HL-60 (cell line): ENCODE measurements at regions not wholly inside any gene's neighbourhood (a gene's known extent, or its start where the extent isn't known, plus 50 kb on each side); places are given as distances from the start of the nearest gene placed in this dataset.

ENCODE experiments used
- DNase-seq, 2 experiments: peaks; one replicate each; pipeline ENCODE4 v3.0.0-alpha.2; 2010 to 2020; ENCODE audit warnings: low read depth in 1 of 2, low spot score in 1 of 2
- H3K27ac ChIP-seq: fragments of 250-450 bp; sonication (Bioruptor Pico); replicated peaks from 2 replicates; pipeline ENCODE4 v1.5.1; 2020; ENCODE audit warnings: mild to moderate bottlenecking, moderate library complexity
- H3K27me3 ChIP-seq: fragments of 250-450 bp; sonication (Bioruptor Pico); 2 replicates; pipeline ENCODE4 v1.5.1; 2021; ENCODE audit warnings: mild to moderate bottlenecking, moderate library complexity; ENCODE audit not compliant: insufficient read depth, poor library complexity, severe bottlenecking
- H3K4me3 ChIP-seq: replicated peaks from 2 replicates; pipeline ENCODE4 v1.5.1; 2011; ENCODE audit warnings: mild to moderate bottlenecking, control low read depth, low read length; ENCODE audit not compliant: insufficient read depth
- CTCF ChIP-seq: IDR thresholded peaks from one replicate; pipeline ENCODE4 v1.5.1; 2011; ENCODE audit warnings: low read length, control low read depth, inconsistent platforms; ENCODE audit not compliant: insufficient read depth
- GABPA ChIP-seq: IDR thresholded peaks from 2 replicates; pipeline ENCODE4 v1.6.1; 2012; ENCODE audit warnings: low read depth
- POLR2AphosphoS5 ChIP-seq: IDR thresholded peaks from 2 replicates; pipeline ENCODE4 v1.6.1; 2012; ENCODE audit warnings: low read depth
- REST ChIP-seq: IDR thresholded peaks from 2 replicates; pipeline ENCODE4 v1.6.1; 2012; ENCODE audit warnings: low read depth; ENCODE audit not compliant: insufficient replicate concordance
- SPI1 ChIP-seq: IDR thresholded peaks from 2 replicates; pipeline ENCODE4 v1.6.1; 2012; ENCODE audit warnings: low read depth, mild to moderate bottlenecking, borderline replicate concordance

DNA sequence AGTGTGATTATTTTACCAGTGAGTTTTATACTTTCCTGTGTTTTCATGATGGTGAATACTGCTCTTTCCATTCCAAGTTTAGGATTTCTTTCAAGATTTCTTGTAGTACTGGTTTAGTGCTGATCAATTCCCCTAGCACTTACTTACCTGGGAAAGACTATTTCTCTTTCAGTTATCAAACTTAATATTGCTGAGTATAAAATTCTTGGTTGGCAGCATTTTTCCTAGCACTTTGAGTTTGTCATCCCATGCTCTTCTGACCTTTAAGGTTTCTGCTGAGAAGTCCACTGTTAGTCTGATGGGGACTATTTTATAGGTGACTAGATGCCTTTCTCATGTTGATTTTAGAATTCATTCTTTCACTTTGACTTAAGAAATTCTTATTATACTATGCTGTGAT lies 842.8 kb upstream of the CITED2 start:
- no peak for DNase-seq
- no peak for TF ChIP-seq GABPA
- TF ChIP-seq CTCF = no peak
- no peak for TF ChIP-seq REST
- no peak for TF ChIP-seq SPI1
- TF ChIP-seq POLR2AphosphoS5 = no peak
- no peak overlapping the region for H3K4me3 ChIP-seq
- no peaks in the 10 kb centered on the region for H3K27me3 ChIP-seq
- no peak overlapping the region for H3K27ac ChIP-seq

DNA sequence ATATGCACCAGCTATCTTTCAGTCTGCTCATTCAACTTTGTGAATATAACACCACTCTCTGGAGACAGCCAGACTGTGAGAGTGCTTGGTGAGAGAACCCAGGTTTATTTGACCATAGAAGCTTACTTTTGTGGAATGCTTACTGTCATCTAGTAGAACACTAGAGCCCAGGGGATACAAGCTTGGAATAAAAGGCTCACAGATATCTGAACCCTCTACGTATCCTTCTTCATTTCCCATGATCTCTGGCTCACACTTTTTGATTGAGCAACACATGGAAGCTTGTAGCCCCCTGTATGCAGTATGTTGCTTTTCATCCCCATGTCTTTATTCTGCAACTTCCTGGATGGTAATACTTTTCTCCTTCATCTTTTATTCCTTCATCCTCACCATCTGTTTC lies 835.3 kb upstream of the CITED2 start:
- TF ChIP-seq GABPA (no peak), SPI1 (no peak), REST (no peak)
- no peak overlapping the region for H3K27ac ChIP-seq

DNA sequence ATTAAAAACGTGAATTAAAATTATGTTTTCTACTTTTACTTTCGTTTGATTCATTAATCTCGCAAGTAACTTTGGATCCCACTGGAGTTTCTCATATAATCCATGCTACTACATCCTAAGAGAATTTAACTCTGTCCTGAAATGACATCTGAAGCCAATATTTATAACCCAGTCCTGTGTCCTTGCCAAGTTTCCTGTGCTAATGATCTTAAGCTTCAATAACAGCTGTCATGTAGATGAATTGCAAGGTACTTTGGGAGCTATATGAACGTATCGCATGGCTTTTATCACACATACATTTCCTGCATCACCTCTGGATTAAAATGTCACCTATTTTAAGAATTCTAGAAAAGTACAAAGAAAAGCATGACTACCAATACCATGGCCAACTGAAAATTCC lies 833.8 kb upstream of the CITED2 start:
- TF ChIP-seq CTCF (no peak), SPI1 (no peak), GABPA (no peak), REST (no peak)
- Histone ChIP-seq H3K4me3 (no peak overlapping the region), H3K27me3 (no peaks in the 10 kb centered on the region), H3K27ac (no peak overlapping the region)
- DNase-seq = no peak

More for the DNA sequence above, 835.3 kb upstream of the CITED2 start:
- no peak overlapping the region for H3K4me3 ChIP-seq
- no peak for DNase-seq
- H3K27me3 ChIP-seq = no peaks in the 10 kb centered on the region
